ENCODE measurements at regions not wholly inside any gene's neighbourhood (a gene's known extent, or its start where the extent isn't known, plus 50 kb on each side); places are given as distances from the start of the nearest gene placed in this dataset.

- no peak overlapping the region for H3K9ac ChIP-seq (ENCODE audit: low read depth in 2 of 2, low read length in 2 of 2)
- H3K9me3 ChIP-seq, result no peaks in the 10 kb centered on the region
- DNase-seq, result no peak
- intact Hi-C loops (cut with DNase I), result no loop called here
- TF ChIP-seq CTCF (IDR thresholded peaks at IDR 0.05), result no peak
- no peaks in the 10 kb centered on the region for H3K4me1 ChIP-seq
- no peak overlapping the region for H3K27ac ChIP-seq
- no peaks in the 10 kb centered on the region for H3K27me3 ChIP-seq
- no peak overlapping the region for H3K4me3 ChIP-seq
- H3K36me3 ChIP-seq, result no peaks in the 10 kb centered on the region
These were observed 425.9 kb downstream of the SLITRK6 start for GRCh38 chr13:85373322-85373721.

GRCh38 chr13:85371254-85371653, 428.0 kb downstream of the SLITRK6 start:
- intact Hi-C loops (cut with DNase I), result no loop called here
- H3K27ac ChIP-seq, result no peak overlapping the region
- H3K36me3 ChIP-seq, result no peaks in the 10 kb centered on the region
- H3K4me3 ChIP-seq, result no peak overlapping the region
- no peaks in the 10 kb centered on the region for H3K27me3 ChIP-seq
- H3K4me1 ChIP-seq, result no peaks in the 10 kb centered on the region
- H3K9ac ChIP-seq (ENCODE audit: low read depth in 2 of 2, low read length in 2 of 2), result no peak overlapping the region
- no peaks in the 10 kb centered on the region for H3K9me3 ChIP-seq
- DNase-seq, result no peak
- no peak for TF ChIP-seq CTCF (IDR thresholded peaks at IDR 0.05)

- H3K36me3 ChIP-seq, result no peaks in the 10 kb centered on the region
- H3K4me3 ChIP-seq, result no peak overlapping the region
- no peaks in the 10 kb centered on the region for H3K27me3 ChIP-seq
- no peak overlapping the region for H3K27ac ChIP-seq
- no peak for DNase-seq
- no peak for TF ChIP-seq CTCF (IDR thresholded peaks at IDR 0.05)
- no peaks in the 10 kb centered on the region for H3K4me1 ChIP-seq
- no peak overlapping the region for H3K9ac ChIP-seq (ENCODE audit: low read depth in 2 of 2, low read length in 2 of 2)
- no peaks in the 10 kb centered on the region for H3K9me3 ChIP-seq
- intact Hi-C loops (cut with DNase I), result no loop called here
These were observed 430.5 kb downstream of the SLITRK6 start for GRCh38 chr13:85368686-85369085.

- Histone ChIP-seq H3K27ac (no peak overlapping the region), H3K36me3 (no peaks in the 10 kb centered on the region), H3K27me3 (no peaks in the 10 kb centered on the region), H3K4me1 (no peaks in the 10 kb centered on the region), H3K4me3 (no peak overlapping the region), H3K9me3 (no peaks in the 10 kb centered on the region), H3K9ac (ENCODE audit: low read depth in 2 of 2, low read length in 2 of 2) (no peak overlapping the region)
- TF ChIP-seq CTCF (IDR thresholded peaks at IDR 0.05), result no peak
- no peak for DNase-seq
- intact Hi-C loops (cut with DNase I), result no loop called here
These were observed 431.3 kb downstream of the SLITRK6 start for GRCh38 chr13:85367887-85368286.

GRCh38 chr13:85366759-85367417, 432.3 kb downstream of the SLITRK6 start:
- Histone ChIP-seq H3K4me3 (no peak overlapping the region), H3K4me1 (no peaks in the 10 kb centered on the region), H3K36me3 (no peaks in the 10 kb centered on the region), H3K27ac (no peak overlapping the region), H3K9ac (ENCODE audit: low read depth in 2 of 2, low read length in 2 of 2) (no peak overlapping the region), H3K9me3 (no peaks in the 10 kb centered on the region), H3K27me3 (no peaks in the 10 kb centered on the region)
- TF ChIP-seq CTCF (IDR thresholded peaks at IDR 0.05), result no peak
- intact Hi-C loops (cut with DNase I), result no loop called here
- no peak for DNase-seq
